HEK293 (cell line): ENCODE measurements at regions not wholly inside any gene's neighbourhood (a gene's known extent, or its start where the extent isn't known, plus 50 kb on each side); places are given as distances from the start of the nearest gene placed in this dataset.

ENCODE experiments used
- GLIS1 ChIP-seq: fragments of 450-650 bp; formaldehyde crosslinking; IDR thresholded peaks from 2 replicates; pipeline ENCODE4 v1.5.1; 2016; ENCODE audit warnings: missing biosample characterization, missing genetic modification characterization
- GLIS2 ChIP-seq: fragments of 450-650 bp; formaldehyde crosslinking; IDR thresholded peaks from 2 replicates; pipeline ENCODE4 v1.5.1; 2016; ENCODE audit warnings: missing biosample characterization, missing genetic modification characterization
- KLF1 ChIP-seq: fragments of 450-650 bp; formaldehyde crosslinking; IDR thresholded peaks from 2 replicates; pipeline ENCODE4 v1.5.1; 2016; ENCODE audit warnings: missing biosample characterization, missing genetic modification characterization
- KLF10 ChIP-seq: fragments of 450-650 bp; IDR thresholded peaks from 2 replicates; pipeline ENCODE4 v1.5.1; 2018; ENCODE audit warnings: missing biosample characterization, mild to moderate bottlenecking, missing genetic modification characterization
- KLF7 ChIP-seq: fragments of 450-650 bp; formaldehyde crosslinking; IDR thresholded peaks from 2 replicates; pipeline ENCODE4 v1.5.1; 2016; ENCODE audit warnings: missing biosample characterization, missing genetic modification characterization, borderline replicate concordance
- MEIS1 ChIP-seq: sonication (generic); formaldehyde crosslinking; IDR thresholded peaks from 2 replicates; pipeline ENCODE4 v1.8.1; 2022; ENCODE audit warnings: missing genetic modification reagents, mild to moderate bottlenecking, borderline replicate concordance
- MYNN ChIP-seq: fragments of 450-650 bp; formaldehyde crosslinking; IDR thresholded peaks from 2 replicates; pipeline ENCODE4 v1.5.1; 2016; ENCODE audit warnings: missing biosample characterization, missing genetic modification characterization, borderline replicate concordance
- OSR2 ChIP-seq: fragments of 450-650 bp; formaldehyde crosslinking; IDR thresholded peaks from 2 replicates; pipeline ENCODE4 v1.5.1; 2016; ENCODE audit warnings: missing biosample characterization, missing genetic modification characterization
- REST ChIP-seq: fragments of 450-650 bp; formaldehyde crosslinking; IDR thresholded peaks from 2 replicates; pipeline ENCODE4 v1.5.1; 2016; ENCODE audit warnings: missing biosample characterization, missing genetic modification characterization
- SP2 ChIP-seq: fragments of 450-650 bp; formaldehyde crosslinking; IDR thresholded peaks from 2 replicates; pipeline ENCODE4 v1.5.1; 2016; ENCODE audit warnings: missing biosample characterization, missing genetic modification characterization
- TRIM28 ChIP-seq: IDR thresholded peaks from 2 replicates; pipeline ENCODE4 v1.6.1; 2011; ENCODE audit warnings: low read length, control low read depth, borderline replicate concordance
- ZBTB1 ChIP-seq: fragments of 450-650 bp; formaldehyde crosslinking; IDR thresholded peaks from 2 replicates; pipeline ENCODE4 v1.5.1; 2016; ENCODE audit warnings: missing biosample characterization, missing genetic modification characterization
- ZBTB48 ChIP-seq: fragments of 450-650 bp; formaldehyde crosslinking; IDR thresholded peaks from 2 replicates; pipeline ENCODE4 v1.5.1; 2016; ENCODE audit warnings: missing biosample characterization, missing genetic modification characterization
- ZFP69B ChIP-seq: fragments of 450-650 bp; formaldehyde crosslinking; IDR thresholded peaks from 2 replicates; pipeline ENCODE4 v1.5.1; 2016; ENCODE audit warnings: missing biosample characterization, missing genetic modification characterization
- ZNF174 ChIP-seq: fragments of 450-650 bp; formaldehyde crosslinking; IDR thresholded peaks from 2 replicates; pipeline ENCODE4 v1.5.0; 2017; ENCODE audit warnings: missing biosample characterization, mild to moderate bottlenecking, missing genetic modification characterization
- ZNF175 ChIP-seq: fragments of 450-650 bp; formaldehyde crosslinking; IDR thresholded peaks from 2 replicates; pipeline ENCODE4 v1.5.1; 2016; ENCODE audit warnings: missing biosample characterization, missing genetic modification characterization
- ZNF2 ChIP-seq: fragments of 450-650 bp; formaldehyde crosslinking; IDR thresholded peaks from 2 replicates; pipeline ENCODE4 v1.5.1; 2016; ENCODE audit warnings: missing biosample characterization, missing genetic modification characterization
- ZNF311 ChIP-seq: fragments of 450-650 bp; formaldehyde crosslinking; IDR thresholded peaks from 2 replicates; pipeline ENCODE4 v1.5.1; 2017; ENCODE audit warnings: missing biosample characterization, missing genetic modification characterization, borderline replicate concordance
- ZNF324 ChIP-seq: fragments of 450-650 bp; formaldehyde crosslinking; IDR thresholded peaks from 2 replicates; pipeline ENCODE4 v1.5.1; 2016; ENCODE audit warnings: missing biosample characterization, missing genetic modification characterization
- ZNF391 ChIP-seq: fragments of 450-650 bp; formaldehyde crosslinking; IDR thresholded peaks from 2 replicates; pipeline ENCODE4 v1.5.1; 2016; ENCODE audit warnings: low read depth, missing biosample characterization, missing genetic modification characterization, borderline replicate concordance
- ZNF473 ChIP-seq: fragments of 450-650 bp; formaldehyde crosslinking; IDR thresholded peaks from 2 replicates; pipeline ENCODE4 v1.5.1; 2017; ENCODE audit warnings: missing biosample characterization, missing genetic modification characterization
- ZNF48 ChIP-seq: fragments of 450-650 bp; formaldehyde crosslinking; IDR thresholded peaks from 2 replicates; pipeline ENCODE4 v1.5.1; 2016; ENCODE audit warnings: missing biosample characterization, missing genetic modification characterization
- ZNF501 ChIP-seq: fragments of 450-650 bp; formaldehyde crosslinking; IDR thresholded peaks from 2 replicates; pipeline ENCODE4 v1.5.1; 2016; ENCODE audit warnings: missing biosample characterization, missing genetic modification characterization
- ZNF664 ChIP-seq: fragments of 450-650 bp; formaldehyde crosslinking; IDR thresholded peaks from 2 replicates; pipeline ENCODE4 v1.5.1; 2016; ENCODE audit warnings: missing biosample characterization, missing genetic modification characterization
- ZNF776 ChIP-seq: fragments of 450-650 bp; formaldehyde crosslinking; IDR thresholded peaks from 2 replicates; pipeline ENCODE4 v1.5.0; 2017; ENCODE audit warnings: missing biosample characterization, missing genetic modification characterization, borderline replicate concordance
- ZSCAN23 ChIP-seq: fragments of 450-650 bp; formaldehyde crosslinking; IDR thresholded peaks from 2 replicates; pipeline ENCODE4 v1.5.1; 2016; ENCODE audit warnings: missing biosample characterization, missing genetic modification characterization
- TF ChIP-seq, protein P1 (sequence below): fragments of 450-650 bp; formaldehyde crosslinking; IDR thresholded peaks from 2 replicates; pipeline ENCODE4 v1.5.1; 2016; ENCODE audit warnings: missing biosample characterization, missing genetic modification characterization
- TF ChIP-seq, protein P2 (sequence below): fragments of 450-650 bp; formaldehyde crosslinking; IDR thresholded peaks from 2 replicates; pipeline ENCODE4 v1.5.1; 2016; ENCODE audit warnings: missing biosample characterization, missing genetic modification characterization
- TF ChIP-seq, protein P3 (sequence below): fragments of 450-650 bp; formaldehyde crosslinking; IDR thresholded peaks from 2 replicates; pipeline ENCODE4 v1.5.1; 2016; ENCODE audit warnings: missing biosample characterization, missing genetic modification characterization
- TF ChIP-seq, protein P4 (sequence below): fragments of 450-650 bp; formaldehyde crosslinking; IDR thresholded peaks from 2 replicates; pipeline ENCODE4 v1.5.1; 2016; ENCODE audit warnings: missing biosample characterization, missing genetic modification characterization

- TF ChIP-seq MYNN (tag by site-specific recombination) = no peak
- TF ChIP-seq ZBTB1 (tag by site-specific recombination) = peak; percentile 48; the same call in 1 of the 2 replicates
- TF ChIP-seq ZNF391 (tag by site-specific recombination) = peak; percentile 13; the same call in 1 of the 2 replicates
- TF ChIP-seq MEIS1 = peak; percentile 80; the same call in 1 of the 2 replicates
- 0 out of 2 replicates have a peak, but pooled peaks have one; percentile 13 for TF ChIP-seq ZFP69B
- TF ChIP-seq GLIS2 (tag by site-specific recombination) = peak; percentile 90
- TF ChIP-seq, protein P1, sequence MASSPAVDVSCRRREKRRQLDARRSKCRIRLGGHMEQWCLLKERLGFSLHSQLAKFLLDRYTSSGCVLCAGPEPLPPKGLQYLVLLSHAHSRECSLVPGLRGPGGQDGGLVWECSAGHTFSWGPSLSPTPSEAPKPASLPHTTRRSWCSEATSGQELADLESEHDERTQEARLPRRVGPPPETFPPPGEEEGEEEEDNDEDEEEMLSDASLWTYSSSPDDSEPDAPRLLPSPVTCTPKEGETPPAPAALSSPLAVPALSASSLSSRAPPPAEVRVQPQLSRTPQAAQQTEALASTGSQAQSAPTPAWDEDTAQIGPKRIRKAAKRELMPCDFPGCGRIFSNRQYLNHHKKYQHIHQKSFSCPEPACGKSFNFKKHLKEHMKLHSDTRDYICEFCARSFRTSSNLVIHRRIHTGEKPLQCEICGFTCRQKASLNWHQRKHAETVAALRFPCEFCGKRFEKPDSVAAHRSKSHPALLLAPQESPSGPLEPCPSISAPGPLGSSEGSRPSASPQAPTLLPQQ (tag by site-specific recombination) = no peak
- 0 out of 2 replicates have a peak, but pooled peaks have one; percentile 30 for TF ChIP-seq ZNF2 (tag by site-specific recombination)
- peak; percentile 54 for TF ChIP-seq KLF10 (tag by site-specific recombination)
- TF ChIP-seq ZSCAN23 = peak; percentile 84; the same call in 1 of the 2 replicates
- no peak for TF ChIP-seq ZNF174
- no peak for TF ChIP-seq ZNF776 (tag by site-specific recombination)
- TF ChIP-seq ZNF175 = no peak
- TF ChIP-seq, protein P2, sequence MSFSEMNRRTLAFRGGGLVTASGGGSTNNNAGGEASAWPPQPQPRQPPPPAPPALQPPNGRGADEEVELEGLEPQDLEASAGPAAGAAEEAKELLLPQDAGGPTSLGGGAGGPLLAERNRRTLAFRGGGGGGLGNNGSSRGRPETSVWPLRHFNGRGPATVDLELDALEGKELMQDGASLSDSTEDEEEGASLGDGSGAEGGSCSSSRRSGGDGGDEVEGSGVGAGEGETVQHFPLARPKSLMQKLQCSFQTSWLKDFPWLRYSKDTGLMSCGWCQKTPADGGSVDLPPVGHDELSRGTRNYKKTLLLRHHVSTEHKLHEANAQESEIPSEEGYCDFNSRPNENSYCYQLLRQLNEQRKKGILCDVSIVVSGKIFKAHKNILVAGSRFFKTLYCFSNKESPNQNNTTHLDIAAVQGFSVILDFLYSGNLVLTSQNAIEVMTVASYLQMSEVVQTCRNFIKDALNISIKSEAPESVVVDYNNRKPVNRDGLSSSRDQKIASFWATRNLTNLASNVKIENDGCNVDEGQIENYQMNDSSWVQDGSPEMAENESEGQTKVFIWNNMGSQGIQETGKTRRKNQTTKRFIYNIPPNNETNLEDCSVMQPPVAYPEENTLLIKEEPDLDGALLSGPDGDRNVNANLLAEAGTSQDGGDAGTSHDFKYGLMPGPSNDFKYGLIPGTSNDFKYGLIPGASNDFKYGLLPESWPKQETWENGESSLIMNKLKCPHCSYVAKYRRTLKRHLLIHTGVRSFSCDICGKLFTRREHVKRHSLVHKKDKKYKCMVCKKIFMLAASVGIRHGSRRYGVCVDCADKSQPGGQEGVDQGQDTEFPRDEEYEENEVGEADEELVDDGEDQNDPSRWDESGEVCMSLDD (tag by site-specific recombination) = no peak
- TF ChIP-seq ZNF501 = 0 out of 2 replicates have a peak, but pooled peaks have one; percentile 34
- TF ChIP-seq, protein P3, sequence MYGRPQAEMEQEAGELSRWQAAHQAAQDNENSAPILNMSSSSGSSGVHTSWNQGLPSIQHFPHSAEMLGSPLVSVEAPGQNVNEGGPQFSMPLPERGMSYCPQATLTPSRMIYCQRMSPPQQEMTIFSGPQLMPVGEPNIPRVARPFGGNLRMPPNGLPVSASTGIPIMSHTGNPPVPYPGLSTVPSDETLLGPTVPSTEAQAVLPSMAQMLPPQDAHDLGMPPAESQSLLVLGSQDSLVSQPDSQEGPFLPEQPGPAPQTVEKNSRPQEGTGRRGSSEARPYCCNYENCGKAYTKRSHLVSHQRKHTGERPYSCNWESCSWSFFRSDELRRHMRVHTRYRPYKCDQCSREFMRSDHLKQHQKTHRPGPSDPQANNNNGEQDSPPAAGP (tag by site-specific recombination) = peak; percentile 49; the same call in 1 of the 2 replicates
- peak; percentile 58; the same call in 1 of the 2 replicates for TF ChIP-seq ZNF324 (tag by site-specific recombination)
- peak; percentile 69 for TF ChIP-seq SP2 (tag by site-specific recombination)
- TF ChIP-seq ZNF664 (tag by site-specific recombination) = no peak
- 0 out of 2 replicates have a peak, but pooled peaks have one; percentile 23 for TF ChIP-seq KLF1
- TF ChIP-seq GLIS1 (tag by site-specific recombination) = peak; percentile 97
- no peak for TF ChIP-seq REST (tag by site-specific recombination)
- TF ChIP-seq KLF7 (tag by site-specific recombination) = no peak
- TF ChIP-seq, protein P4, sequence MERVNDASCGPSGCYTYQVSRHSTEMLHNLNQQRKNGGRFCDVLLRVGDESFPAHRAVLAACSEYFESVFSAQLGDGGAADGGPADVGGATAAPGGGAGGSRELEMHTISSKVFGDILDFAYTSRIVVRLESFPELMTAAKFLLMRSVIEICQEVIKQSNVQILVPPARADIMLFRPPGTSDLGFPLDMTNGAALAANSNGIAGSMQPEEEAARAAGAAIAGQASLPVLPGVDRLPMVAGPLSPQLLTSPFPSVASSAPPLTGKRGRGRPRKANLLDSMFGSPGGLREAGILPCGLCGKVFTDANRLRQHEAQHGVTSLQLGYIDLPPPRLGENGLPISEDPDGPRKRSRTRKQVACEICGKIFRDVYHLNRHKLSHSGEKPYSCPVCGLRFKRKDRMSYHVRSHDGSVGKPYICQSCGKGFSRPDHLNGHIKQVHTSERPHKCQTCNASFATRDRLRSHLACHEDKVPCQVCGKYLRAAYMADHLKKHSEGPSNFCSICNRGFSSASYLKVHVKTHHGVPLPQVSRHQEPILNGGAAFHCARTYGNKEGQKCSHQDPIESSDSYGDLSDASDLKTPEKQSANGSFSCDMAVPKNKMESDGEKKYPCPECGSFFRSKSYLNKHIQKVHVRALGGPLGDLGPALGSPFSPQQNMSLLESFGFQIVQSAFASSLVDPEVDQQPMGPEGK (tag by site-specific recombination) = peak; percentile 56
- TF ChIP-seq ZNF48 = no peak
- TF ChIP-seq ZNF311 (tag by site-specific recombination) = no peak
- peak; percentile 91 for TF ChIP-seq OSR2
- TF ChIP-seq ZBTB48 (tag by site-specific recombination) = 0 out of 2 replicates have a peak, but pooled peaks have one; percentile 64
- TF ChIP-seq TRIM28 = peak; percentile 88
- TF ChIP-seq ZNF473 (tag by site-specific recombination) = no peak
Measured at GRCh38 chr1:38783640-38784229, 75.8 kb downstream of the RRAGC start (continued).
